Fibroblast of lung (primary cell): ENCODE measurements at regions not wholly inside any gene's neighbourhood (a gene's known extent, or its start where the extent isn't known, plus 50 kb on each side); places are given as distances from the start of the nearest gene placed in this dataset.

Experiments
- CTCF ChIP-seq, 2 donors: IDR thresholded peaks in 1 of 2; conservative IDR thresholded peaks in 1 of 2; 1 replicate in 1 of 2; 2 replicates in 1 of 2; pipeline ENCODE4 v1.5.1; 2011 to 2012; ENCODE audit warnings: low read length in 2 of 2, control low read depth in 1 of 2, inconsistent platforms in 1 of 2, low read depth in 1 of 2, mild to moderate bottlenecking in 1 of 2
- EZH2 ChIP-seq: IDR thresholded peaks from 2 replicates; pipeline ENCODE4 v1.5.1; 2012; ENCODE audit warnings: low read length, control low read depth, mild to moderate bottlenecking; ENCODE audit errors: missing control alignments

GRCh38 chr14:85061256-85061655 is 468.7 kb upstream of the FLRT2 start:
- TF ChIP-seq CTCF (conservative IDR thresholded peaks at IDR 0.05 in 1 of 2, IDR thresholded peaks at IDR 0.05 in 1 of 2; ENCODE audit: low read depth in 1 of 2, low read length in 2 of 2): no peak
- TF ChIP-seq EZH2: no peak
